ENCODE measurements at regions not wholly inside any gene's neighbourhood (a gene's known extent, or its start where the extent isn't known, plus 50 kb on each side); places are given as distances from the start of the nearest gene placed in this dataset.
"Not testable (repeated sequence)": the region's sequence is repeated elsewhere in the genome, so short reads cannot be mapped to it uniquely, and the experiment has no call there.

DNA sequence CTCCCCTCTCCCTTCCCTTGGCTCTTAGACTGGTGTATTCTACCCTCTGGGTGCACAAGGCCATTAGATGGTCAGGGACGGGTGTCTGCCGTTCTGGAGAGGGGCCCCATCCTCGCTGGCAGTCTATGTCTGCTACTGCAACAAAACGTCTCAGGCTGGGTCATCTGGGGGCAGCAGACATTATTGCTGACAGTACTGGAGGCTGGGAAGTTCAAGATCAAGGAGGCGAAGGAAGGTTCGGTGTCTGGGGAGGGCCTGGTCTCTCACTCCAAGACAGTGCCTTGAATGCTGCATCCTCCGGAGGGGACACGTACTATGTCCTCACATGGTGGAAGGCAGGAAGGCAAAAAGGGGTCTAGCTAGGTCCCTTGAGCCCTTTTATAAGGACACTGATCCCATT lies 93.4 kb upstream of the COL5A1 start:
- peaks cover 27% of the 10 kb centered on the region for H3K4me1 ChIP-seq (ENCODE audit: control insufficient read depth, extremely low read depth, insufficient read depth, low read length)
- TF ChIP-seq EZH2 (IDR thresholded peaks at IDR 0.05; ENCODE audit: low read length, missing control alignments) = no peak
- TF ChIP-seq, protein P1, sequence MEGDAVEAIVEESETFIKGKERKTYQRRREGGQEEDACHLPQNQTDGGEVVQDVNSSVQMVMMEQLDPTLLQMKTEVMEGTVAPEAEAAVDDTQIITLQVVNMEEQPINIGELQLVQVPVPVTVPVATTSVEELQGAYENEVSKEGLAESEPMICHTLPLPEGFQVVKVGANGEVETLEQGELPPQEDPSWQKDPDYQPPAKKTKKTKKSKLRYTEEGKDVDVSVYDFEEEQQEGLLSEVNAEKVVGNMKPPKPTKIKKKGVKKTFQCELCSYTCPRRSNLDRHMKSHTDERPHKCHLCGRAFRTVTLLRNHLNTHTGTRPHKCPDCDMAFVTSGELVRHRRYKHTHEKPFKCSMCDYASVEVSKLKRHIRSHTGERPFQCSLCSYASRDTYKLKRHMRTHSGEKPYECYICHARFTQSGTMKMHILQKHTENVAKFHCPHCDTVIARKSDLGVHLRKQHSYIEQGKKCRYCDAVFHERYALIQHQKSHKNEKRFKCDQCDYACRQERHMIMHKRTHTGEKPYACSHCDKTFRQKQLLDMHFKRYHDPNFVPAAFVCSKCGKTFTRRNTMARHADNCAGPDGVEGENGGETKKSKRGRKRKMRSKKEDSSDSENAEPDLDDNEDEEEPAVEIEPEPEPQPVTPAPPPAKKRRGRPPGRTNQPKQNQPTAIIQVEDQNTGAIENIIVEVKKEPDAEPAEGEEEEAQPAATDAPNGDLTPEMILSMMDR (conservative IDR thresholded peaks at IDR 0.05 in 1 of 2, IDR thresholded peaks at IDR 0.05 in 1 of 2; ENCODE audit: low read depth in 1 of 2, low read length in 2 of 2) = no peak
- no peaks in the 10 kb centered on the region for H3K9me3 ChIP-seq (ENCODE audit: control insufficient read depth, insufficient read depth, low read depth, low read length)

GRCh38 chr9:134548618-134549017 lies 93.0 kb upstream of the COL5A1 start:
- H3K4me1 ChIP-seq (ENCODE audit: control insufficient read depth, extremely low read depth, insufficient read depth, low read length) = peaks cover 30% of the 10 kb centered on the region
- H3K27me3 ChIP-seq (ENCODE audit: control insufficient read depth, insufficient read depth, low read length) = no peaks in the 10 kb centered on the region
- H3K9me3 ChIP-seq (ENCODE audit: control insufficient read depth, insufficient read depth, low read depth, low read length) = no peaks in the 10 kb centered on the region
- H3K79me2 ChIP-seq (ENCODE audit: control insufficient read depth, insufficient read depth, low read length) = no peaks in the 10 kb centered on the region
- DNase-seq (ENCODE audit: low read depth in 2 of 2) = no peak
- no peaks in the 10 kb centered on the region for H3K36me3 ChIP-seq (ENCODE audit: control insufficient read depth, insufficient read depth, low read length)
- H3K4me2 ChIP-seq (ENCODE audit: extremely low read depth, insufficient read depth, low read length) = no peak overlapping the region
- H3K9ac ChIP-seq (ENCODE audit: insufficient read depth, low read length) = no peak overlapping the region
- H4K20me1 ChIP-seq (ENCODE audit: control insufficient read depth, extremely low read depth, insufficient read depth, low read length) = no peaks in the 10 kb centered on the region
- no peak overlapping the region for H3K4me3 ChIP-seq (replicated peaks in 1 of 4; ENCODE audit: control extremely low read depth in 1 of 4, insufficient read depth in 1 of 4, low read depth in 3 of 4, low read length in 4 of 4)
- H3K27ac ChIP-seq (ENCODE audit: insufficient read depth, low read length) = no peak overlapping the region
- no peak overlapping the region for H2AFZ ChIP-seq (ENCODE audit: low read length)
- no peak for TF ChIP-seq EZH2 (IDR thresholded peaks at IDR 0.05; ENCODE audit: low read length, missing control alignments)
- TF ChIP-seq, protein P1 (conservative IDR thresholded peaks at IDR 0.05 in 1 of 2, IDR thresholded peaks at IDR 0.05 in 1 of 2; ENCODE audit: low read depth in 1 of 2, low read length in 2 of 2) = no peak

More for the DNA sequence above, 93.4 kb upstream of the COL5A1 start:
- Histone ChIP-seq H3K4me2 (ENCODE audit: extremely low read depth, insufficient read depth, low read length) (no peak overlapping the region), H3K27me3 (ENCODE audit: control insufficient read depth, insufficient read depth, low read length) (no peaks in the 10 kb centered on the region), H3K4me3 (replicated peaks in 1 of 4; ENCODE audit: control extremely low read depth in 1 of 4, insufficient read depth in 1 of 4, low read depth in 3 of 4, low read length in 4 of 4) (no peak overlapping the region), H3K9ac (ENCODE audit: insufficient read depth, low read length) (no peak overlapping the region), H3K79me2 (ENCODE audit: control insufficient read depth, insufficient read depth, low read length) (no peaks in the 10 kb centered on the region), H4K20me1 (ENCODE audit: control insufficient read depth, extremely low read depth, insufficient read depth, low read length) (no peaks in the 10 kb centered on the region), H3K27ac (ENCODE audit: insufficient read depth, low read length) (no peak overlapping the region), H3K36me3 (ENCODE audit: control insufficient read depth, insufficient read depth, low read length) (no peaks in the 10 kb centered on the region), H2AFZ (ENCODE audit: low read length) (no peak overlapping the region)
- DNase-seq (ENCODE audit: low read depth in 2 of 2) = no peak

- no peak overlapping the region for H3K4me2 ChIP-seq (ENCODE audit: extremely low read depth, insufficient read depth, low read length)
- DNase-seq (ENCODE audit: low read depth in 2 of 2) = no peak
- no peak overlapping the region for H2AFZ ChIP-seq (ENCODE audit: low read length)
- H3K4me1 ChIP-seq (ENCODE audit: control insufficient read depth, extremely low read depth, insufficient read depth, low read length) = peaks cover 31% of the 10 kb centered on the region
- no peak overlapping the region for H3K27ac ChIP-seq (ENCODE audit: insufficient read depth, low read length)
- no peaks in the 10 kb centered on the region for H4K20me1 ChIP-seq (ENCODE audit: control insufficient read depth, extremely low read depth, insufficient read depth, low read length)
- H3K4me3 ChIP-seq (replicated peaks in 1 of 4; ENCODE audit: control extremely low read depth in 1 of 4, insufficient read depth in 1 of 4, low read depth in 3 of 4, low read length in 4 of 4) = no peak overlapping the region
- H3K79me2 ChIP-seq (ENCODE audit: control insufficient read depth, insufficient read depth, low read length) = no peaks in the 10 kb centered on the region
- no peaks in the 10 kb centered on the region for H3K9me3 ChIP-seq (ENCODE audit: control insufficient read depth, insufficient read depth, low read depth, low read length)
- no peak overlapping the region for H3K9ac ChIP-seq (ENCODE audit: insufficient read depth, low read length)
- H3K27me3 ChIP-seq (ENCODE audit: control insufficient read depth, insufficient read depth, low read length) = no peaks in the 10 kb centered on the region
- TF ChIP-seq, protein P1 (conservative IDR thresholded peaks at IDR 0.05 in 1 of 2, IDR thresholded peaks at IDR 0.05 in 1 of 2; ENCODE audit: low read depth in 1 of 2, low read length in 2 of 2) = no peak
- TF ChIP-seq EZH2 (IDR thresholded peaks at IDR 0.05; ENCODE audit: low read length, missing control alignments) = no peak
- no peaks in the 10 kb centered on the region for H3K36me3 ChIP-seq (ENCODE audit: control insufficient read depth, insufficient read depth, low read length)
Observed at GRCh38 chr9:134549336-134549735, 92.3 kb upstream of the COL5A1 start.

DNA sequence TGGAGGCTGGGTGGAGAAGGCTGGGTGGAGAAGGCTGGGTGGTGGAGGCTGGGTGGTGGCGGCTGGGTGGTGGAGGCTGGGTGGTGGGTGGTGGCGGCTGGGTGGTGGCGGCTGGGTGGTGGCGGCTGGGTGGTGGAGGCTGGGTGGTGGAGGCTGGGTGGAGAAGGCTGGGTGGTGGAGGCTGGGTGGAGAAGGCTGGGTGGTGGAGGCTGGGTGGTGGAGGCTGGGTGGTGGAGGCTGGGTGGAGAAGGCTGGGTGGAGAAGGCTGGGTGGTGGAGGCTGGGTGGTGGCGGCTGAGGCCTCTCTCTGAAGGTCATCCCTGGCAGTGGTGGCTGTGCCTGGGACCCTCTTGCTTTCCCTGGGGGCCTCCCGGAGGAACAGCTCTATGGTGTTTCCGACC lies 91.5 kb upstream of the COL5A1 start:
- not testable (repeated sequence) for H3K27me3 ChIP-seq (ENCODE audit: control insufficient read depth, insufficient read depth, low read length); H2AFZ ChIP-seq (ENCODE audit: low read length); H3K4me3 ChIP-seq (replicated peaks in 1 of 4; ENCODE audit: control extremely low read depth in 1 of 4, insufficient read depth in 1 of 4, low read depth in 3 of 4, low read length in 4 of 4); H4K20me1 ChIP-seq (ENCODE audit: control insufficient read depth, extremely low read depth, insufficient read depth, low read length); H3K27ac ChIP-seq (ENCODE audit: insufficient read depth, low read length); H3K79me2 ChIP-seq (ENCODE audit: control insufficient read depth, insufficient read depth, low read length); H3K9ac ChIP-seq (ENCODE audit: insufficient read depth, low read length); H3K9me3 ChIP-seq (ENCODE audit: control insufficient read depth, insufficient read depth, low read depth, low read length); H3K36me3 ChIP-seq (ENCODE audit: control insufficient read depth, insufficient read depth, low read length); H3K4me2 ChIP-seq (ENCODE audit: extremely low read depth, insufficient read depth, low read length); DNase-seq (ENCODE audit: low read depth in 2 of 2)
- peaks cover 33% of the 10 kb centered on the region for H3K4me1 ChIP-seq (ENCODE audit: control insufficient read depth, extremely low read depth, insufficient read depth, low read length)
